Posterior vena cava (tissue), 2 donors: ENCODE measurements at regions not wholly inside any gene's neighbourhood (a gene's known extent, or its start where the extent isn't known, plus 50 kb on each side); places are given as distances from the start of the nearest gene placed in this dataset.

Source experiments
- DNase-seq: peaks from one replicate; pipeline ENCODE4 v3.0.0-alpha.2; 2020; ENCODE audit warnings: low spot score
- intact Hi-C, 2 donors: fragments of 100-400 bp; cut with DNase I; formaldehyde crosslinking; loops; one replicate each; pipeline versions ENCODE4 v1.14.1 to v1.14.2; 2022 to 2023
- donor health status: DM: yes; HTN: yes; CAD: no.
- donor health status: DM: yes; HTN: yes; CAD: no.

DNA sequence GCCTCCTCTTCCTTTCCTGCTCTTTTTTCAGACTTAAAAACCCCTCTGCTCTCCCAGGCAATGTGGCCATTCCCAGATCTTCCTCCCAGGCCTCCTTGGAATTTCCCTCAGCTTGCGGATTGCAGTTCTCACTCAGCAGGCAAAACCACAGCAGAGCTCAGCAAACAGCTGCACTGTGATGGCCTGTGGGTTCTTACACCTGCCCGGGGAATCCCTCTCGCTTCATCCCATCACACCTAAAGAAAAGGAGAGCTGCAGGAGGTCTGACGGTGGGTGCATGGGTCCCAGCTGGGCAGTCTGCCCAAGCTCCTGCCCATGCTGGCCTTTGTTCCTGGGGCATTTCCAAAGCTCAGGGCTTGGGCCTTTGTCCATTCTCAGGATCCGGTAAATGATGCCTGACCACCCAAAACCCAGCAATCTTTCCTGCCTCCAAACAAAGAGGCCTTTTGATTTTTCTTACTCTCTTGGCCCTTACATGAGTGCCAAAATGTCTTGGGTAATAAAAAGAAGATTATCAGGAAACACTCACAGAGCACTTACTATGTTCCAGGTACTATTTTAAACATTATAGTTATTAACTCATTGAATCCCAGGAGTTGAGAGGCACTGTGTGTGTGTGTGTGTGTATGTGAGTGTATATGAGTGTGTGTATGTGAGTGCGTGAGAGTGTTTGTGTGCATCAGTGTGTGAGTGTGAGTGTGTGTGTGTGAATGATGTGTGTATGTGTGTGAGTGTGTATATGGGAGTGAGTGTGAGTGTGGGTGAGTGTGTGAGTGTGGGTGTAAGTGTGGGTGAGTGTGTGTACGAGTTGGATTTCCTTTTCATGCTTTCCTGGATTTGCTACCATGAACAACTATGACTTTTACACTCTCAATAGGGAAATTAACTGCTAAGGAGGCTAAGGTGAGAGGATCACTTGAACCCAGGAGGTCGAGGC is 64.5 kb upstream of the PODXL start:
- DNase-seq = no peak
- intact Hi-C loops = no loop called here

DNA sequence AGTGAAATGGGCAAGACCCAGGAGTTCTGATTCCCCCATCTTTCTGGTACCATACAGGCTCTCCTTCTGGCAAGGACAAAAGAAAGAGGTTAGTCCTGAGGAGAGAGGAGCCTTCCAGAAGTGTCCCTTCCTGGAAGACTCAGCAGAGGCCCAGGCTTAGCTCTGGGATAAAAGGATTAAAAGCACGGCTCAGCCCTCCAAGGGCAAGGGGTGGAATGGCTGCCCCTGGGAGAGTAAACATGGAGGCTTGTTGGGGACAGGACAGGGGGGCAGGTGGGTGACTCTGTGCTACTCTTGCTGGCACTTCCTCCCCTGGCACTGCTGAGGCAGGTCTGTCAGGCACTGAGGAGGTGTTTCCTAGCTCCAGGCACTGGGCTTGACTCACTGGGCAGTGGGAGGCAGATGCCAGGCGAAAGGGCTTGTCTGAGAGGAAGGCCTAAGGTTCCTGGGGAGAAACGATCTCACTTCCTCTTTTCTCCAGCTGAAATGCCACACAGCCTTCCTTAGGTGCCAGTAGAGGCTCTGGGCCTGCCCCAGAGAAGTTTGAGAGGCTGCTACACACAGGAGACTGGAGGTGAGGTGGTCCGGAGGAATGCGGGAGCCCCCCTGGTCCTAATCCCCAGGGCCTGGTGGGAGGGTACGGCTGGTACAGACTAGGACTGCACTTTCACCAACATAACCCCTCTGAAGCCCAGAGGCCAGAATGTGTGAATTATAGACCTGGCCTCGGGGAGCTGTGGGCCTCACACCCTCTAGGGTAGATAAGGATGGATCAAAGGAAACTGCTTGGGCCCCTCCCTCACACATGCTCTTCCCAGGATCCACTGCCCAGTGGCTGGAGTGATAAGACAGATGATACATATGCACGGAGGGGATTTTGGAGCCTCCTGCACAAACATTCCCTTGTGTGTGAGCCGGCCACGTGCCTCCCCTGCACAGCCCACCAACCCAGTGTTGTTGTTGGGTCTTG is 63.2 kb upstream of the PODXL start:
- no peak for DNase-seq
- intact Hi-C loops = no loop called here

DNA sequence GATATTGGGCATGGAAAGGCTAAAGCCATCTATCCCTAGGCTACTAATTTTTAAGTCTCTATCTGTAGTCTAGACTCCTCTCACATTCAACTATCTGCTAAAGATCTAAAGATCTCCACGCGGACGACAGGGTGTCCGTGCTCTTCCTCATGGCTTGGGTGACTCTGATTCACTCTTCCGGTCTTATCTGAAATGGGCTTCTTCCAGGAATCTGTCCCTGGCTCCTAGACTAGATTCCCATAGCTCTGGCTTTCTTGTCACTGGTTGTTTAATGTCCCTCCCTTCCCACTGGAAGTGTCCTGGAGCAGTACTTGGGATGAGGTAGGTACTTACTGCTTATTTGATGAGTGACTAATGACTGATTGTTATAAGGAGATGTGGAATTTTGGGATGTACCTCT is 62.0 kb upstream of the PODXL start:
- intact Hi-C loops = no loop called here
- DNase-seq = no peak

DNA sequence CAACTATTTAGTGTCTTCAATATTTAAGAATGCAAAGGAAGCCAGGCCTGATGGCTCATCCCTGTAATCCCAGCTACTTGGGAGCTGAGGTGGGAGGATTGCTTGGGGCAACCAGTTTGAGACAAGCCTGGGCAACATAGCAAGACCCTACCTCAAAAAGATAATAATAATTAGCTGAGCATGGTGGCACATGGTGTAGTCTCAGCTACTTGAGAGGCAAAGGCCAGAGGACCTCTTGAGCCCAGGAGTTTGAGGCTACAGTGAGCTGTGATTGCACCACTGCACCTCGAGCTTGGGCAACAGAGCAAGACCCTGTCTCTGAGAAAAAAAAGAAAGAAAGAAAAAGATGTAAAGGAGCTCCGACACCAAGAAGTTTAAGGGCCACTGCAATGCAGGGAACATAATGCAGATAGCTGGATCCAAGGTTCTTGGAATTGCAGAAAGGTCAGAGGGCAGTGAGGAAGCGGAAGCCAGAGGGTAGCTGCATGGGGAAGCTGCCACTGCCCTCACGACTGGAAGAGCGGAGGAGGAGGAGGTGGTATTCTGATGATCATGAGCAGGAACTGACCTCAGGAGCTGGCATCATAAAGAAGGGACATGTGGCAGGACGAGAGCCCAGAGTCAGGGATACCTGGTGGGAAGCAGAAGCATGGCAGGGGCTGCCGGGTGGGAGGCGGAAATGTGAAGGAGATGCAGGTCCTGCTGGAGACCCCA is 60.2 kb upstream of the PODXL start:
- intact Hi-C loops = no loop called here
- no peak for DNase-seq

DNA sequence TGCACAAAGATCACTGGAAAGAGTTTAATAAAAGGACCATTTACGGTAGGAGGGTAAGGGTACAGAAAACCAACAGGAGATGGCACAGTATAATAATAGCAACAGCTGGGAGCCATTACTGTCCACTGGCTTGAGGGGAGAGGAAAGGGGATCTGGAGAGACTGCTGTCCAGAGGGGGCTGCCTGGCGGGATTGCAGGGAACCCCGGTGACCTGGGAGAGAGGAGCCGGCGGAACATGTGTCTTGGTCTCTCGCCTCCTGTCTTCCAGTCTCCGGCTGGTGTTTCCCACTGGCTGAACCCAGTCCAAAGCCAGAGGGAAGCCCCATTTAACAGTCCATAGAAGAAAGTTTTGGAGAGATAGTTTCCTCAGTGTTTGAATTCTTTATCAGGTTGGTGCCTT is 57.5 kb upstream of the PODXL start:
- intact Hi-C loops = no loop called here
- no peak for DNase-seq

DNA sequence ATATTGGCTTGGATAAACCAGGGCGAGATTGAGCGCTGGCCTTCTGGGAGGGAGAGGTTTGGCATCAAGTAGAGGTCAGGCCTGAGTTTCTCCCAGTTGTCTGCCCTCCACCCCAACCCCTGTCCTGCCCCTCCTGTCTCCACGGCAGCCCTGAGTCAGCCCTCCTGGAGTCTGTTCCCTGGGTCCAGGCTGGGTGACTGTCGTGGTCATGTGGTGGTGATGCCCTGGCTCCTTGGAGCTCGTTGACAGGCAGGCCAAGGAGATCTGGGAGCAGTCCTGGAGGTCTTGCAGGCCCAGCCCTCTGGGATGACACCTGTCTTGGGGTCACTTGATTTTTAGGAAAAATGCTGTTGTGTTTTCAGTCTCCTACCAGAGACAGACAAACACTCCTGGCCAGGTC is 53.6 kb upstream of the PODXL start:
- DNase-seq = no peak
- intact Hi-C loops = no loop called here

DNA sequence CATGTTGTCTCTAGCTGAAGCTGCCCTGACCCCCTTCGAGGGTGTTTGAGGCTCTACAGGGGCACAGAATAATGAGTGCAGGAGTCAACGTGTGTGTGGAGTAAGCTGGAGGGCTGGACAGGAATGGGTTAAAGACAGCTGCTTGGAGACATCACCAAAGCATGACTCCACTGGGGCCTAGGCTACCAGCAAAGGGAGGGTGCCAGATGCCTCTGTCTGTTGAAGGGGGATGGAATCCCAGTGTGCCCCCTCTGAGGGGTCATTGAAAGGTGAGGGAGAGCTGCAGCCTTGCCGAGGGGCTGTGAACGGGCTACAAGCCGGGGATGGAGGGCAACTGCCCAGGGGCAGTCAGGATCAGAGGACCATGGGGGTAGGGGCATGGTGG is 51.7 kb upstream of the PODXL start:
- intact Hi-C loops = no loop called here
- no peak for DNase-seq

DNA sequence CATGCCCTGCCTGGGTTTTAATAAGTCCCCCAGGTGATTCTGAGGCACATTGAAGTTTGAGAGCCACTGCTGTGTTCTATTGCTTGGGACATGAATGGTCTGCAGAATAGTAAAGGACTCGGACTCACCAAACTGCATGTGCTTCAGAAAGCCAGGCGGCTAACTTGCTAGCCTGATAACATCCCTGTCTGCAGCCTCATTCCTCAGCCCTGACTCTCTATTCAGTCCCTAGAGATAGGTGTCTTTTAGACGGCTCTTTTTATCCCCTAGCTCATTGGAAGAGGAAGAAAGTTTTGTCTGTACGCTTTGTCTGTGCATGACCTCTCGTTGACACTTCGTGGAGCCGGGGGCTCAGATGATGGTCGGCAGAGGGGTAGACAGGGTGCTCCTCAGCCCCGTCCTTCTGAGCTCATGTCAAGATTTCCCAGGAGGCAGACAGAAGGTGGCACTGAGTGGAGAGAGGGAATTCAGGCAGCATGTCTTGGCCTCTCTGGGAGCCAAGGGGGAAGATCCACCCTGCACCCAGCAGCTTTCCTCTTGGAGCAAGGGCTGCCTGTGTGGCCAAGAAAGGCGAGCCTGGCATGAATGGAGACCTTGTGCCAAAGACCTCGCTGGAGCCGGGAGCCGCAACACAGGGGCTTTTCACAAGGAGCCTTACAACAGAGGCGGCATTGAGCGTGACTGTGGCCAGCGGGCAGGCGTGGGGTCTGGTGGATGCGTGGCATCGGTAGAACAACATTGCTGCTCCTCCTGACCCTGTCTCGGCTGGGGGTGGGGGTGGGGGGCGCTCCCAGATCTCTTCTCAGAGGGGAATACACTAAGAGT is 51.1 kb upstream of the PODXL start:
- DNase-seq = no peak
- intact Hi-C loops = no loop called here

DNA sequence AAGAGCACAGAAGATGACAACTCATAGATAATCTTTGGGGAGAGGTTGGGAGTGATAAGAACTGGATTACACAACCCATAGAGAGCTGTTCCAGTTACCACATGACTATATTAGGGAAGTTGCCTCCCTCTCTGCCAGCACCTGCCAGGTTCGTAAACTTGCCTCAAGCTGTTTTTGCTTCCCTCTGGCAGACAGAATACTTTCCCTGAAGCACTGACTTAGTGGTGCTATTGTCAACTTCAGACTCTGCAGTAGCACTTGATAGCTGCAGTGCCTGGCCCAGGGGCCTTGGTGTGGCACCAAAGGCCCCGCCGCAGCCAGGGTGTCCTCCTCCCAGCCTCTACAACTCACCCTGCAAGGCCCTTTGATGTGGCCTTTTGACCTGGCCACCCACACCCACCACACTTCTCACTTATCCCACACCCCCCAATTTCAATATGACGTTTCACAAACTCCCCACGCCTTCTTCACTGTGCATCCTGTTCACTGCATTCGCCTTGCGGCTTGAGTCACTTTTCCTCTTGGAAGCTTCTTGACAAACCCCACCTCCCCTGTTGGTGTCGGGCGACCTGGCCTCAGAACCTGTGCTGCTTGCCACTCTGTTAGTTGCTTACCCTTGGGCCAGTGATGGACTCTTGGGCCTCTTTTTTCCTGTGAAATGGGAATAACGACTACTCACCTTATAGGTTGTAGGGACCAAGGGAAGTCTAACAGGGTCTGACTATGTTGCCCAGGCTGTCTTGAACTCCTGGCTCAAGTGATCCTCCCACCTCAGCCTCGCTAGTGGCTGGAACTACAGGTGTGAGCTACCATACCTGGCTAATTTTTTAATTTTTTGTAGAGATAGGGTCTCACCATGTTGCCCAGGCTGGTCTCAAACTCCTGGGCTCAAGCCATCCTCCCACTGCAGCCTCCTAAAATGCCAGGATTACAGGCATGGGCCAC is 50.2 kb upstream of the PODXL start:
- intact Hi-C loops = no loop called here
- no peak for DNase-seq
